ENCODE measurements at regions not wholly inside any gene's neighbourhood (a gene's known extent, or its start where the extent isn't known, plus 50 kb on each side); places are given as distances from the start of the nearest gene placed in this dataset.

- intact Hi-C loops (cut with DNase I), result no loop called here
- DNase-seq (ENCODE audit: low spot score), result no peak
- no peaks in the 10 kb centered on the region for H3K36me3 ChIP-seq
- WGBS, result 28% methylated on average over 12 of the region's 12 CpGs
- peak overlapping the region in 1 of 2 donors; percentile 10 for H3K4me3 ChIP-seq
- TF ChIP-seq CTCF (IDR thresholded peaks at IDR 0.05), result no peak
- TF ChIP-seq POLR2AphosphoS5 (IDR thresholded peaks at IDR 0.05), result peak; percentile 10
- H3K4me1 ChIP-seq (replicated peaks), result no peaks in the 10 kb centered on the region
- H3K27ac ChIP-seq, result peak overlapping the region; percentile 51 to 60
- H3K9me3 ChIP-seq, result no peaks in the 10 kb centered on the region
- H3K27me3 ChIP-seq (replicated peaks; ENCODE audit: insufficient read depth), result no peaks in the 10 kb centered on the region
Measured at GRCh38 chr13:40438999-40439797, 227.2 kb downstream of the FOXO1 start.

- TF ChIP-seq POLR2AphosphoS5 (IDR thresholded peaks at IDR 0.05), result no peak
- no peak for TF ChIP-seq CTCF (IDR thresholded peaks at IDR 0.05)
- no peak for TF ChIP-seq POLR2A (IDR thresholded peaks at IDR 0.05)
- H3K36me3 ChIP-seq, result no peaks in the 10 kb centered on the region
- intact Hi-C loops (cut with DNase I), result loop anchor here (10.0 kb wide), 1 partner anchor 225 kb away; the partner anchor contains the start of gene FOXO1
- H3K27me3 ChIP-seq (replicated peaks; ENCODE audit: insufficient read depth), result no peaks in the 10 kb centered on the region
- no peak for DNase-seq (ENCODE audit: low spot score)
- H3K27ac ChIP-seq, result peak overlapping the region in 1 of 2 donors; percentile 60
- no peaks in the 10 kb centered on the region for H3K9me3 ChIP-seq
- no peaks in the 10 kb centered on the region for H3K4me1 ChIP-seq (replicated peaks)
- H3K4me3 ChIP-seq, result no peak overlapping the region
Measured at GRCh38 chr13:40439928-40440327, 226.5 kb downstream of the FOXO1 start.

GRCh38 chr13:40440990-40441820 lies 225.2 kb downstream of the FOXO1 start:
- no peak for TF ChIP-seq CTCF (IDR thresholded peaks at IDR 0.05)
- no peak for TF ChIP-seq POLR2A (IDR thresholded peaks at IDR 0.05)
- TF ChIP-seq POLR2AphosphoS5 (IDR thresholded peaks at IDR 0.05), result no peak
- H3K27me3 ChIP-seq (replicated peaks; ENCODE audit: insufficient read depth), result no peaks in the 10 kb centered on the region
- intact Hi-C loops (cut with DNase I), result loop anchor here (10.0 kb wide), 1 partner anchor 224 kb away; the partner anchor contains the start of gene FOXO1
- peak; percentile 30 for DNase-seq (ENCODE audit: low spot score)
- 62% methylated on average over 9 of the region's 9 CpGs for WGBS
- H3K4me3 ChIP-seq, result no peak overlapping the region
- H3K4me1 ChIP-seq (replicated peaks), result no peaks in the 10 kb centered on the region
- H3K9me3 ChIP-seq, result no peaks in the 10 kb centered on the region
- no peaks in the 10 kb centered on the region for H3K36me3 ChIP-seq
- H3K27ac ChIP-seq, result peak overlapping the region; percentile 17 to 22

GRCh38 chr13:40442231-40442630 lies 224.2 kb downstream of the FOXO1 start:
- Histone ChIP-seq H3K36me3 (no peaks in the 10 kb centered on the region), H3K27ac (no peak overlapping the region), H3K27me3 (replicated peaks; ENCODE audit: insufficient read depth) (no peaks in the 10 kb centered on the region), H3K4me3 (no peak overlapping the region), H3K9me3 (no peaks in the 10 kb centered on the region), H3K4me1 (replicated peaks) (no peaks in the 10 kb centered on the region)
- TF ChIP-seq POLR2A (IDR thresholded peaks at IDR 0.05) (no peak), CTCF (IDR thresholded peaks at IDR 0.05) (no peak), POLR2AphosphoS5 (IDR thresholded peaks at IDR 0.05) (no peak)
- DNase-seq (ENCODE audit: low spot score), result no peak
- intact Hi-C loops (cut with DNase I), result loop anchor here (10.0 kb wide), 1 partner anchor 223 kb away; the partner anchor contains the start of gene FOXO1
- WGBS, result 92% methylated on average over 5 of the region's 5 CpGs
